ENCODE measurements at regions not wholly inside any gene's neighbourhood (a gene's known extent, or its start where the extent isn't known, plus 50 kb on each side); places are given as distances from the start of the nearest gene placed in this dataset.
"Not testable (repeated sequence)": the region's sequence is repeated elsewhere in the genome, so short reads cannot be mapped to it uniquely, and the experiment has no call there.

DNA sequence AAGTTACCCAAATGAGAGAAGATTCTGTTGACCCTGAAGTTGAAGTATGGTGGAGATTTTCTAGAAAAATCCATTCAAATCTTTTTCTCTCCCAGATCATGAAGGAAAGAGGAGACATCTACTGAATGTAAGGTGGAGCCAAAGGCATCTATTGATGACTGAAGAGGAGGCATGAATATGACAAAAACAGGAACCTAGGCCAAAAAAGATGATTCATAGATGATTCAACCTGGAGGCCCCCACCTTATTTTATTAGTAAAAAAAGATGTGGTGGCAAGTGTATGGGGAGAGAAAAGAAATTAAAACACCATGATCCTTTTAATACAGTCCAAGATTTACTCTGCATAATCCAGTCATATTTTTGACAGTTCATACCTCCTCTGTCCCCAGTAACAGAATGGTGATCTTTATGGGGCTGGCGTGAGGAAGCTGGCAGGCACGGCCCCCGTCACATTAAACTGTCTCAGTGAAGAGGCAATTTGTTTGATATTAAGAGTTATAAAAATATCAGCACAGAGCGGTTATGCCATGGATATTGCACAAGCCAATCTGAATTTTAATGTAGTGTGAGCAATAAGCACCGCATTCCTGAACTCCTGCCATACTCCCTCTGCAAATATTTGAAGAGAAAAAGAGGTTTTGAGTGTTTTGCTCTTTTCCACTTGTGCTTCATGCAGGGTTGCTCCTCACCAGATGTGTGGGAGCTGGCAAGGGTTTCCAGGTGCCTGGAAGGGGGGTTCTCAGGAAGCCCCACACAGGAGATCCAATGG is 94.4 kb downstream of the TRIM43 start:
- DNase-seq, result peak; percentile 39

DNA sequence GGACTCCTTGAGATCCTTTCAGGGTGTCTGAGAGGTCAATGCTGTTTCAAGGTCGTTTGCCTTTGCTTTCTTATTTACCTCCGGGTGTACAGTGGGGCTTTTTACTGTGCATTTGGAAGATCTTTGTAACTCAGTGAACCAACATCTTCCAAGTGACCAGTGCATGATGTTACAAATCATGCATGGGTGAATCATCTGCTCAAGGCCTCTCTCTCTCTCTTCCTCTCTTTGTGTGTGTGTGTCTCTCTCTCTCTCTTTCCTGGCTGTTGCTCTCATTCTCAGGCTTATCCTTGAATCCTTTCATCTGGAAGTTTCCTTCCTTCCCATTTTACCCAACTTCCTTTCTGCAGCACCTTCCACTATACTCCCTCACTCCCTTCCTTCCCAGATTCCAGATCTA is 96.1 kb downstream of the TRIM43 start:
- not testable (repeated sequence) for DNase-seq

GRCh38 chr2:95691210-95691609 is 99.4 kb downstream of the TRIM43 start:
- not testable (repeated sequence) for DNase-seq

DNA sequence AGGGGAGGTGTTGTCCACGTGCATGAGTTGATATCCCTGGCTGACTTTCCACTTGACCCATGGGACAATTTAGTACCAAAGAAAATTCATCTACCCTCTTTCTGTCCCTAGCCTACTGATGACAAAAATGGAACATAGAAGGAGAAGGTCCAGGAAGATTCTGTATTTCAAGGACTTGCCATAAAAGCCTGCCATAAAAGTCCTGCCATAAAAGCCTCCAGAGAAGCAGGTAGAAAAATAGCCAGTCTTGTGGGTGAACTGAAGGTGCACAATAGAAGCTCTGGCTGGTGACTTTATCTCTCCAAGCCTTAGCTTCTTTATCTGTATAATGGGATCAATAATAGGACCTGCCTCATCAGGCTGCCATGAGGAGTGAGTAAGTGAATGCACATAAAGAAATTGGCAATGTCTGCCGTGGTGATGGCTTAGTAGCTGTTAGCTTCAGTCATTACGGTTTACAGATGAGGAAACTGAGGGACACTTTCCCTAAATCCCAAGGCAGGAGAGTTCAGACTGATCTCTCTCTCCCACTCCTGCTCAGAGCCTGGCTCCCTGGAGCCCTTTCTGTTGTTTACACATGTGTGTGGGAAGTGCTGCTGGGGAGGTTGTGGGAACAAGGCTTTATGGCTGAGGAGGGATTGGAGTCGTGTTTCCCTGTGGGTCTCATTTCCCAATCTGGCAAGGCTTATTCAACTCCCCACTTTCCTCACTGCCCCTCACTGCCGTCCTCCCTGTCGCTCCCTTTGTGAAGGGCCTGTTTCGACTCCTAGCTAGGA is 101.5 kb downstream of the TRIM43 start:
- DNase-seq, result not testable (repeated sequence)

DNA sequence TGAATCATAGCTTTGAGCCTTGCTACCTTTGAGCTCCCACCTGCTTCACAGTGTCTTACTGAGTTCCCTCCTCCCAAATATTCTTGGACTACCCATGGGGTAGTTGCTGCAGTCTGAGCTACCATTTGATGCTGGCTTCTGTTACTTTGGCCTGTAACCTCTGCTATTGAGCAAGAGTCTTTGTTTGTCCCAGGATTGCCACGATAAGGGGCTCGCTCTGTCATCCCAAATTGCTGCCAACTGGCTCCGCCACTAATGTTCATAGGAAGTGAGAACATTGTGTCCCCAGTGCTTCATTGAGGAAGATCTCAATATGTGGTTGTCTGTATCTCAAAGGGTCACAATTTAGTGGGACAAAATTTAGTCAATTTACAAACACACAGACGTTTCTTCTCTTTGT is 103.8 kb downstream of the TRIM43 start:
- no peak for DNase-seq

DNA sequence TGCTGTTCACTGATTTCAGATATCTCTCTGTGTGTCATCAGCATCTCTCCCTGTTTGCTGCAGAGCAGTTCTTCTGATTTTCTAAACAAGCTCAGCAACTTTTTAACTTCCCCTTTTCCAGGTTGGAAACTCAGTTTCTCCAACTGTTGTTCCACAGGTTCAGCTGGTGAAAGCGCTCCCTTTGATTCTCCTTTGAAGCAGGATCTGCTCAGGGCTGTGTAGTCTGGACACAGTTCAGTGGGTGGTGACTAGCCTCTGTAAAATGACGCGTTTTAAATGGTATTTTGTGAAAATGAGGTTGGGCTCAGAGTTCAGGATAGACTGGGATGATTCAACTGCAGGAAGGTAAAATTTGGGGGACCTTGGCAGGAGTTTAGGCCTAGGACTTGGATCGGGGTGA is 106.3 kb downstream of the TRIM43 start:
- DNase-seq, result no peak

GRCh38 chr2:95699201-95700184 is 107.7 kb downstream of the TRIM43 start:
- not testable (repeated sequence) for DNase-seq

GRCh38 chr2:95700519-95700918 is 108.7 kb downstream of the TRIM43 start:
- no peak for DNase-seq

DNA sequence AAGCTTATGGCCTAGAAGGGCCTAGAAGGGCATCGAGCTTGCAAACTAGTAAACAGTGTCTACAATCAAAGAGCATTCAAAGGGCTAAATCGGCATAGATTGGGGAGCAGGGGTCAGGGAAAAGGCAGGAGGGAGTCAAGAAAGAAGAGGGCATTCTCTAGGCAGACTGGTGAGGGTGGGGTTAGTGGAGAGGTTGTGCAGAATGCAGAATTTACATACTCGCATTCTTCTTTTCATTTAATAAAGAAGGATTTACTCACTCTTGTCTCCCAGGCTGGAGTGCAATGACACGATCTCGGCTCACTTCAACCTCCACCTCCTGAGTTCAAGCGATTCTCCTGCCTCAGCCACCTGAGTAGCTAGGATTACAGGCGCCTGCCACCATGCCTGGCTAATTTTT is 110.7 kb downstream of the TRIM43 start:
- DNase-seq, result no peak

DNA sequence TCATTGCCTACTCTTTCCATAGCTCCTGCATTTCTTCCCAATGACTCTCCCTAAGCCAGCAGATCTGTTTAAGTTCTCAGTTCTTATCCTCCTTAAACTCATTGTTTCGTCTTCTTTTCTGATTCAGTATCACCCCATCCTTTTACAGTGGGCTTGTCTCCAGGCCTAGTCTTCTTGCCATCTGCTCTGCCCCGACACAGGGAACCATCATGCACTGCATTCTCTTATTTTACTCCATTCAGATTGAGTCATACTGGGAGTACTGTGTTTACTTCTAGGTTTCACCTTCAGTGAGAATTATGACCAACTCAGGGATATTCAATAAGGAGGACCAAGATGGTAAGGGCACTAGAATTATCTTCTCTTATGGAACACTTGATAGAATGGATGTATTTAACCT is 115.4 kb downstream of the TRIM43 start:
- DNase-seq, result not testable (repeated sequence)

- DNase-seq, result no peak
Observed at GRCh38 chr2:95707837-95708236, 116.0 kb downstream of the TRIM43 start.

- no peak for DNase-seq
Observed at GRCh38 chr2:95709831-95710230, 118.0 kb downstream of the TRIM43 start.

GRCh38 chr2:95713470-95714177 is 121.8 kb downstream of the TRIM43 start:
- not testable (repeated sequence) for DNase-seq

DNA sequence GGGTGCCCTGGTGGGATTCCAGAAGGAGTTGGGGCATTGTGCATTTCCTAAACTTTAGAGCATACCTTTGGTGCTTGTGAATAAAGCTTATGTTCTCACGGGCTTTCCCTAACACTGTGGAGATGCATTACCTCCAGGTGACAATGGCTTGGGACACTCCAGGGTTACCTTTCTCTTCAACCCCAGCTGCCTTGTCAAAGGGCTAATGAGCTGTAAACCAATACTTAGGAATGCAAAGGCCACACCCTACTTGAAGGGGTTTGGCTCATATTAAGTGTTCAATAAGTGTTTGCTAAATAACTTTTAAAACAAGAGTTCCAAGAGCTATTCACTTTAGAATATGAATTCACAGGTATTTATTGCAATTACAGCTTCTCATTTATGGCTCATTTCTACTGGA is 122.6 kb downstream of the TRIM43 start:
- DNase-seq, result not testable (repeated sequence)

DNA sequence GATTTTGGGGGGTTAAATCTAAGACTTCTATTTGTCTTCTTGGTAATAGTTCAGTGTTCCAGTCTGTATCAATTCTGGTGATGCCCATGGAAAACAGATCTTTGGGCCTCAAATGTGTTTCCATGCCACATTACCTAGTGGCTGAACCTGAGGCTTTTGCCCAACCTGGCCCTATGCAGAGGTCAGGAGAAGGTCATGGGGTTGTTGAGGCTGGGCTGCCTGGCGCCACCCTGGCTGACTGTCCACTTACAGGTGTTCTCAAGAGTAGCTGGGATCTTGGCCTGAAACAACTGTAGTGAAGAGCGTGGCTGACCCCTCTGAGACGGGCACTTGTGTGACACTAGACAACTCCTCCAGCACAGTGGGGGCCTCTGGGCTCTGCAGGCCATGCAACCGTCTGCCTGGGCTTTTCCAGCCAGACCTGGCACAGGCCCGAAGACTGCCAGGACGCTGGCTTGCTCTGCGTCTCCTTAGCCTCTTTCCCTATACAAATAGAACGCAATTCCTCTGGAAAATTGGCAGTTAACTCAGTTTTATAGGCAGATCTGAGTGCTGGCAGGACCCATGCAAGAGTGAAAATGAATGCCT is 127.8 kb downstream of the TRIM43 start:
- DNase-seq, result no peak

DNA sequence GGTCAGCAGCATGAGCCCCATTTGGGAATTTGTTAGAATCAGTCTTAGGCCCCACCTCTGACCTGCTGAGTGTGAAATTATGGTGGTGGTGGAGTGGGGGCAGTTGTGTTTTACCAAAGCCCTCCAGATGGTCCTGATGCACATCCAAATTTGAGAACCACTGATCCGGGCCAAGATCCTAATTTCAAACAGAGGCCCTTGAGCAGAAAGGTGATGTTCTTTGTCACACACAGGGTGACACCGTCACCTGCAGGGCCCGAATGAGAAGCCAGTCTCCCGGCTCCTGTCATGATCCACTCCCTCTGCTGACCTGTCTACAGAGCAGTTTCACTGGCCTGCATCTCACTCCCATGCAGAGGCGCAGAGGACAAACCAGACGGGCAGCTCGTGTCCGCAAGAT is 129.9 kb downstream of the TRIM43 start:
- DNase-seq, result no peak

DNA sequence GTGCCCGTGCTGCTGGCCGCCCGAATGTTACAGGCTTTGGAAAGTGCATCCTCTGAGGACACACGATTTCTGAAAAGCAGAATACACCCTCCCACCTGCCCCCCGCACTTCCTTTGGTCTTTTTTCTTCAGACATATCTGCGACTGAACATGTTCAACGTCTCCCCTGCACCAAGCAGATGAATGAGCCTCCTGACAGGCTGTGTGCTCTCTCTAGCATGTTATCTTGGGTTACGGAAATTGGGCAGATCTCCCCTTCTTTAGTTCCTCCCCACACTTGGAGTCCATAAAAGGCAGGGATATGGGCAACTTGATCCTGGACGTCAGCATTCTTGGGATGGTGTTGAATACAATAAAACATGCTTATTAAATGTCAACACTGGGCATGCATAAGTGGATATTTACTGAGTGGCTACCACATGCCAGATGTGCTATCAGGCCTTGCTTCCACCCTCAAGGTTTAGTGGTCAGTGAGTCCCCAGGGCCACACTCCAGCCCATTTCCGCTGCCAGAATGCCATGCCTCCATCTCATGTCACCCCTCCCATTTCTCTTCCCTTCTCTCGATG is 130.4 kb downstream of the TRIM43 start:
- no peak for DNase-seq

DNA sequence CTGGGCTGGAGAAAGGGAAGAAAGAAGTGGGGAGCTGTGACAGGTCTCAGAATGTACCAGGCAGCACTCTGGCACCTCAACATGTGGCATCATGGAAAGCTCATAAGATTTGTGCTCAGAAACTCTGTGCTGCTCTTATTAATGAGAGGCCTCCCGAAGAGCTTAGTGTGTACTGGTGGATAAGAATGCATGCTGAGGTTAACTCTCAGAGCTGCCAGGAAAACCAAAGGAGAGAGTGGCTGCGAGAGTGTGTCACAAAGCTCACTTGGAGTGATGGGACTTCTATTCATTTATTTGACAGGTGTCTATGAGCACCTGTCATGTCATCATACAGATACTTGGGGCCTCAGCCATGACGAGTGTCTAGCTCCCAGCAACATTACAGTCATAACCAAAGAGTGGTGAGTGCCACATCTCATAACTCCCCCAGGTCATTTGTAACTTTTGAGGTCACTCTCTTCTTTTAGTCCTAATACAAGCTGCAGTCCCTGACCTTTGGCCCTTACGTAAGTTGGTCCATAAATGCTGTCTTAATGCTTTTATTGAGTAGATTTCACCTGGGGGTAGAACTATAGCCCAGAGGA is 131.9 kb downstream of the TRIM43 start:
- DNase-seq, result not testable (repeated sequence)

DNA sequence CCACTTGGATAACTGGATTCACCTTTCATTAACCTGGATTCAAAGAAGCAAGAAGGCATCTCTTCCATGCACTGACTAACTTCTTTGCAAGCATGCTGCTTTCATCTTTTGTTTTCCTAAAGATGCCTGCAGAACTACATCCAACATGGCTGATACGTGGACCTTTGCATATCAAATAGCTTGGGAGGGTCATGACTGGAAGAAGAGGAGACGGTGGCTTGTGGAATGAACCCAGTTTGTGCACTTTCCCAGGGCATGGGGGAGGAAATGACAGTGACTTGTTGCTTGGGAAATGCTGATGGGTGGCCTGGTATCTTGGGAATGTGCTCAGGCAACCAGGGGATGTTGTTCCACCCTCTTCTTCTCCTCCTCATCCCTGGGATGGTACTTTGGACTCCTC is 133.4 kb downstream of the TRIM43 start:
- not testable (repeated sequence) for DNase-seq

DNA sequence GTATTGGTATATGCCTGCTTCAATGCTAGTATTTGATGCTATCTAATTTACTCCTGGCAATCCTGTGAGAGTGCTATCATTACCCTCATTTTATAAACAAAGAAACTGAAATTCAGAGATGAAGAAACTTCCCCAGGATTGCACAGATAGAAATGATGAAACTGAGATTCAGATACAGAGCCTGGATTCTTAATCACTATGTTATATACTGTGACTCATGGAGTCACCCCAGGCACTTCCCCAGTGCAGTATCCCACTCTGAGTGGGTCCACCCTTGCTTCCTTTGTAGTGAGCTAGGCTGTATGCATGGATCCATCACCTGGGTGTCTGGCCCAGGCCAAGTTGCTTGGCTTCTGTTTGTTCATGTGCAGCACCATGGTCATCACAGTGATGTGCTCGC is 133.9 kb downstream of the TRIM43 start:
- not testable (repeated sequence) for DNase-seq

GRCh38 chr2:95727420-95727819 is 135.6 kb downstream of the TRIM43 start:
- DNase-seq, result not testable (repeated sequence)

Measured in left hindlimb (tissue), 1 donor.